ENCODE measurements at regions not wholly inside any gene's neighbourhood (a gene's known extent, or its start where the extent isn't known, plus 50 kb on each side); places are given as distances from the start of the nearest gene placed in this dataset.
A peak's percentile ranks its signal among the peaks of the same experiment; 100 is the strongest.

DNA sequence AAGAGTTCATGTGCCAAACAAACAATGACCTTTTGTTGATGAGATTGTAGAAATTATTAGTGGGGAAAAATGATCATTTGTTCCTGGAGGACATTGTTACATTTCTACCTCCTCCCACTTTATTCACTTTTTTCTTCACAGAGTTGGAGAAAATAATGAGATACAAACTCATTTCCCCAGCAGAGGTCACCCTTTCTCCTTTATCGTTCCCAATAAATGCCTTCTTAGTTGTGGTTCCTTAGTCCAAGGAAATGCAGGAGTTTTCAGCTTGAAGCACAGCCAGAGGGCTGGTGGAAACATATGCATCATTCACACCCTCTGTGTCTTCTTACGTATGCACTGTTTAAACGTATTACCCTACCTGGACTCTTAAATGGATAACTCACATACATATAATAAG is 108.8 kb downstream of the SLC4A3 start:
- no peak overlapping the region for H3K4me3 ChIP-seq (ENCODE audit: low read depth, low read length)
- TF ChIP-seq, protein P1, sequence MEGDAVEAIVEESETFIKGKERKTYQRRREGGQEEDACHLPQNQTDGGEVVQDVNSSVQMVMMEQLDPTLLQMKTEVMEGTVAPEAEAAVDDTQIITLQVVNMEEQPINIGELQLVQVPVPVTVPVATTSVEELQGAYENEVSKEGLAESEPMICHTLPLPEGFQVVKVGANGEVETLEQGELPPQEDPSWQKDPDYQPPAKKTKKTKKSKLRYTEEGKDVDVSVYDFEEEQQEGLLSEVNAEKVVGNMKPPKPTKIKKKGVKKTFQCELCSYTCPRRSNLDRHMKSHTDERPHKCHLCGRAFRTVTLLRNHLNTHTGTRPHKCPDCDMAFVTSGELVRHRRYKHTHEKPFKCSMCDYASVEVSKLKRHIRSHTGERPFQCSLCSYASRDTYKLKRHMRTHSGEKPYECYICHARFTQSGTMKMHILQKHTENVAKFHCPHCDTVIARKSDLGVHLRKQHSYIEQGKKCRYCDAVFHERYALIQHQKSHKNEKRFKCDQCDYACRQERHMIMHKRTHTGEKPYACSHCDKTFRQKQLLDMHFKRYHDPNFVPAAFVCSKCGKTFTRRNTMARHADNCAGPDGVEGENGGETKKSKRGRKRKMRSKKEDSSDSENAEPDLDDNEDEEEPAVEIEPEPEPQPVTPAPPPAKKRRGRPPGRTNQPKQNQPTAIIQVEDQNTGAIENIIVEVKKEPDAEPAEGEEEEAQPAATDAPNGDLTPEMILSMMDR (IDR thresholded peaks at IDR 0.05; ENCODE audit: low read depth, low read length, missing control alignments) = peak; percentile 39
- peak; percentile 10 for DNase-seq (ENCODE audit: low read depth)

DNA sequence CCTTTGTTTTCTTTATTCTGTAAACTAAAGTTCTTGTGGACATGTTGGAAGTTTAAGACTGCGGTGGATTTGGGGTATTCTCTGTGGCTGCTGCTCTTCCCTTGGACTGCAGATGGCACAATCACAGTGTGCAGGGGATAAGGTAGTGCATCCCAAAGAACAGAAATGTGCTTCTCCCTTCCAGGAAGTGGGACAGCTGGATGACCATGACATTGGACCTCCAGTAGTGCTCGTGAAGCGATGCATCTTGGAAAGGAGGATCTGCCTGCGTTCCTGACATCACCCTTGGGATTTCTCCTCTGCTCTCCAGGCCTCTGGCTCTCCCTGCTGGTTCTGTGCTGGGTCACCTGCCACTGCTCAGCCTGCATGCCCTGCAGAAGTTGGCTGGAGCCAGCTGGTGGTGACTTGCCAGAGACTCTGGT is 109.9 kb downstream of the SLC4A3 start:
- H3K4me3 ChIP-seq (ENCODE audit: low read depth, low read length) = no peak overlapping the region
- DNase-seq (ENCODE audit: low read depth) = no peak
- TF ChIP-seq, protein P1 (IDR thresholded peaks at IDR 0.05; ENCODE audit: low read depth, low read length, missing control alignments) = peak; percentile 2

DNA sequence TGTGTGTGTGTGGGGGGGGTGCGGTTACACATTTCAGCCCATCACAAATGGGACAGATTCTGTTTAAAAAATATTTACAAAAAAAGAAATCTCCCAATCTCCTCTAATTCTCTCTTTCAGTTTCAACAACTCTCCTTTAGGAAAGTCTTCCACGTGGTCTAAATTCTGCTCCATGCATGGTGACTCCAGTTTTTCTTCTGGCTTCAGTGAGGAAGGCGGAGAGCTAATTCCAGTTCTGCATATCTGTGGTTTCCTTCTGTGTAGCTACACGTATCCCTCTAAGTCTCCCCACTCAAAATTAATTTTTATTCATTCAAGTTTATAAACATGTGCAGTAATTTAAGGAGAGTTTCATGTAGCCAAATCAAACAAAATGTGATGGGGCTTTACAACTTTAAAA is 111.6 kb downstream of the SLC4A3 start:
- TF ChIP-seq, protein P1 (IDR thresholded peaks at IDR 0.05; ENCODE audit: low read depth, low read length, missing control alignments) = no peak
- H3K4me3 ChIP-seq (ENCODE audit: low read depth, low read length) = no peak overlapping the region
- no peak for DNase-seq (ENCODE audit: low read depth)

DNA sequence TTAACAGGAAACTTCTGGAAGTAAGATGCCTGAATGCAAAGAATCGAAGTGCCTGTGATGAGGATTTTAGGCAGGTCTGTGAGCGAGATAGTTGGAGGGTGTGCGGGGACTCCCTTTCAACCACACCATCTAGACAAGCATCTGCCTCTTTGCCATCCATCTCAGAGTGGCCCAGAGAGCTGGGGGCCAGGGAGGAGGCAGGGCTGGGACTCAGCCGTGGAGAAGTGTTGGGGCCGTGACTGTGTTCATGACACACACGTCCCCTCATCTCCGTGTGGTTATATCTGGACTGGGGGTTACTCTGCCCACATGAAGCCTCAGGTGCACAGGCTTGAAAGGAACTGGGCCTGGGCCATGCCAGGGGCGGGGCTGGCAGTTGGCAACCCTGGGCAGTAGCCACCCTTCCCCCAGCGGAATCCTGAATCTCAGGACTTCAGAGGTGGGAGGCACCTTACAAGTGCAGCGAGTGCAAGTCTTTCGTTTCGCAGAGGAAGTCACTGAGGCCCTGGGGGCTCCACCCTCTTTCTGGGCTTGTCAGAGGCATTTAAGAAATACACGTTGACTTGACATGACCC is 112.5 kb downstream of the SLC4A3 start:
- DNase-seq (ENCODE audit: low read depth) = no peak
- no peak overlapping the region for H3K4me3 ChIP-seq (ENCODE audit: low read depth, low read length)
- TF ChIP-seq, protein P1 (IDR thresholded peaks at IDR 0.05; ENCODE audit: low read depth, low read length, missing control alignments) = no peak

DNA sequence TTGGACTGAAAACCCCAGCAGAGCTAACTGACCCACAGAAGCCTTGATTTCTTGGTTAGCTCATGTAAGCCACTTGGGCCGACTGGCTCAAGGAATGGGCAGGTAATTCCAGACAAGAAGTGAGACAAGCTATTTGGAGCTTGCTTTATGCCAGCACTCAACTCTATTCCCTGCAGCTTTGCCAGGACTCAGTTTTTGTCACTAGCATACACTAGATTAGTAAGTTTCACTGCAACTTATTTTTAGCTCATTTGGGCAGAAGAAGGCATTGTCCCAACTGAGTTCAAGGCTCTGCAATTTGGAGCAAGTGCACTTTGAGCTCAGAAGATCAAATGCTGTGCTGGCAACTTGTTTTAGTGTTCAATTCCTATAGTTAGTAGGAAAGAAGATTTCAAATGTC is 116.1 kb downstream of the SLC4A3 start:
- DNase-seq (ENCODE audit: low read depth) = no peak
- TF ChIP-seq, protein P1 (IDR thresholded peaks at IDR 0.05; ENCODE audit: low read depth, low read length, missing control alignments) = no peak
- H3K4me3 ChIP-seq (ENCODE audit: low read depth, low read length) = no peak overlapping the region

DNA sequence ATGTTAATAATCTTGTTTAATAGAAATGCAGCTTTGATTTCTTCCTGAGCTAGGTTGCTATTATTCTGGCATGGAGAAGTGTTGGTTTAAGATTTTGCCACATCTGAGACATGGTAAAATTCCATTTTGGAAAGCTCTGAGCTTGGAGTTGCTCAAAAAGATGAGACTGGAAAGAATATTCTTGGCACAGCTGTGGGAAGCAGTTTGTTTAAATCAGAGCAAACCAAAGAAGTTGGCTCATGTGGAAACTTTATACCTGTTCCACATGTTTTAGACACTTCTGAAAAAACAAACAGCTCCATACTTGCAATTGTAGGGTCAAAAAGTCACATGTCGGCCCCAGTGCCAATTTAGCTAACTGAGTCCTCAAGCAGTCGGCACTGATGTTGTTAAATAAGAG is 116.6 kb downstream of the SLC4A3 start:
- TF ChIP-seq, protein P1 (IDR thresholded peaks at IDR 0.05; ENCODE audit: low read depth, low read length, missing control alignments) = no peak
- DNase-seq (ENCODE audit: low read depth) = no peak
- no peak overlapping the region for H3K4me3 ChIP-seq (ENCODE audit: low read depth, low read length)

DNA sequence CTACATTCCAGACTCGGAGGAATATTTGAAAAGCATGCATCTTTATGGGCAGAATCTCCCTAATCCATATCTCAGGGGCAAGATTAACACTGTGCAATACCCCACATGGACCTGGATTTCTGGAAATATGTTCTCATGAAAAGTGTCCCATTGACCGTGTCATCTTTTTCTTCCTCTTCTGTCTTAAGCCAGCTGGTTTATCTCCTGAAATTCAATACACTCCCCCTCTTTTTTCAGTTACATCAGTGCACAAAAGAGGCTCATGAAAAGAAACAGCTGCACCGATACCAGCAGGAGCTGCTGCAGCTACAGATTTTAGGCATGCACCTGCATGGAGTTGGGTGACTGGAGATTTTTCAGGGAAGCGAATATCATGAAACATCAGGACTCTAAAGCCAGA is 117.2 kb downstream of the SLC4A3 start:
- no peak for DNase-seq (ENCODE audit: low read depth)
- no peak overlapping the region for H3K4me3 ChIP-seq (ENCODE audit: low read depth, low read length)
- TF ChIP-seq, protein P1 (IDR thresholded peaks at IDR 0.05; ENCODE audit: low read depth, low read length, missing control alignments) = no peak
